Lower lobe of right lung (tissue), 2 donors: ENCODE measurements at regions not wholly inside any gene's neighbourhood (a gene's known extent, or its start where the extent isn't known, plus 50 kb on each side); places are given as distances from the start of the nearest gene placed in this dataset.

Experiments
- ATAC-seq, 2 donors: fragments of 200-7000 bp; cut with Tn5 transposase; one replicate each; pipeline ENCODE4 v1.9.1; 2020 to 2022; ENCODE audit warnings: mild to moderate bottlenecking in 2 of 2, moderate library complexity in 2 of 2
- DNase-seq: peaks from one replicate; pipeline ENCODE4 v3.0.0-alpha.2; 2020
- H3K27ac ChIP-seq: fragments of 200-600 bp; one replicate; pipeline ENCODE4 v1.8.0; 2022
- H3K27me3 ChIP-seq: fragments of 200-600 bp; one replicate; pipeline ENCODE4 v1.8.0; 2022; ENCODE audit warnings: low read depth
- H3K36me3 ChIP-seq: fragments of 200-600 bp; one replicate; pipeline ENCODE4 v1.8.0; 2022; ENCODE audit warnings: mild to moderate bottlenecking
- H3K4me1 ChIP-seq: fragments of 200-600 bp; one replicate; pipeline ENCODE4 v1.8.0; 2022
- H3K4me3 ChIP-seq: fragments of 200-600 bp; one replicate; pipeline ENCODE4 v1.8.0; 2022; ENCODE audit warnings: mild to moderate bottlenecking
- H3K9me3 ChIP-seq: fragments of 200-600 bp; one replicate; pipeline ENCODE4 v1.8.0; 2022
- CTCF ChIP-seq: fragments of 200-600 bp; IDR thresholded peaks from one replicate; pipeline ENCODE4 v1.8.0; 2022; ENCODE audit warnings: antibody characterized with exemption, mild to moderate bottlenecking
- intact Hi-C: fragments of 100-400 bp; cut with DNase I; formaldehyde crosslinking; loops from one replicate; pipeline ENCODE4 v1.11.0; 2022
- donor health status: DM: no; HTN: yes; CAD: no; lungs with severe emphysema.

DNA sequence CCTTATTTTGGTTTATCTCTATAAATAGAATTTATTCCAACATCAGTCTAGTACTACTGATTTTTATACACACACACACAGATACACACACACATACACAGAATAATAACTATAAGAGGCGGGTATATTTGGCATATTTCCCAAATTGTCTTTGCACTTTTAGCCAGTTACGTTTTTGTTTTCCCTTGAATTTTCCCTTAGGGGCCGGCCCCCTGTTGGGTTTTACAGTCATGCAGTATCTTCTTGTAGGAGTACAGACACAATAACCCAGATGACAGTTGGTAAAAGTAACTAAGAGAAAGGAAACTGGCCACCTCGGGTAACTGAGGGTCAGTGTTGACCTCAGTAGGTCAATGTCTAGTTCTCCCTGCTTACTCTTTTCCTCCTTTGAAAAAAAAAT lies 50.9 kb downstream of the DISP1 start:
- ATAC-seq (no peak), DNase-seq (no peak)
- Histone ChIP-seq H3K9me3 (no peaks in the 10 kb centered on the region), H3K36me3 (no peaks in the 10 kb centered on the region), H3K27me3 (no peaks in the 10 kb centered on the region), H3K27ac (no peak overlapping the region), H3K4me1 (no peaks in the 10 kb centered on the region), H3K4me3 (no peak overlapping the region)
- intact Hi-C loops = no loop called here
- TF ChIP-seq CTCF = no peak

GRCh38 chr1:222867316-222867715 lies 52.5 kb downstream of the DISP1 start:
- H3K4me1 ChIP-seq = no peaks in the 10 kb centered on the region
- intact Hi-C loops = no loop called here
- DNase-seq (no peak), ATAC-seq (no peak)
- TF ChIP-seq CTCF = no peak
- no peaks in the 10 kb centered on the region for H3K9me3 ChIP-seq
- no peaks in the 10 kb centered on the region for H3K36me3 ChIP-seq
- no peak overlapping the region for H3K4me3 ChIP-seq
- no peak overlapping the region for H3K27ac ChIP-seq
- no peaks in the 10 kb centered on the region for H3K27me3 ChIP-seq

DNA sequence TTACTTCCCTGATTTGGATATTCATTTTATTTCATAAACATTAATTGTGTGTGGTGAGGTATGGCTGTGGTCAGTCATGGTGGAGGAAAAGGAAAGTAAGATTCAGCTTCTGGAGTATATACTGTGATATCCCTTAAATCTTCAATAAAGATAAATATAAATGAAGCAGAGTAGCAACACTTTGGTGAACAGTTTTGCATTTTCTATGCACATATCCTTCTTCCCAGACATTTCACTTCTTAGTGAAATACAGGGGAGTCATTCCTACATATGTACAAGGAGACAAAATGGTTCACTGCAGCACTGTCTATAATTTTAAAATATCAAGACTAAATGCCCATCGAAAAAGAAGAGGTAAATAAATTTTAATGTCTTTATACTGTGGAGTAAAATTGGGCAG lies 61.3 kb downstream of the DISP1 start:
- H3K9me3 ChIP-seq = no peaks in the 10 kb centered on the region
- DNase-seq (no peak), ATAC-seq (no peak)
- H3K4me1 ChIP-seq = no peaks in the 10 kb centered on the region
- H3K36me3 ChIP-seq = no peaks in the 10 kb centered on the region
- no peak overlapping the region for H3K27ac ChIP-seq
- H3K4me3 ChIP-seq = no peak overlapping the region
- TF ChIP-seq CTCF = no peak
- intact Hi-C loops = no loop called here
- no peaks in the 10 kb centered on the region for H3K27me3 ChIP-seq

DNA sequence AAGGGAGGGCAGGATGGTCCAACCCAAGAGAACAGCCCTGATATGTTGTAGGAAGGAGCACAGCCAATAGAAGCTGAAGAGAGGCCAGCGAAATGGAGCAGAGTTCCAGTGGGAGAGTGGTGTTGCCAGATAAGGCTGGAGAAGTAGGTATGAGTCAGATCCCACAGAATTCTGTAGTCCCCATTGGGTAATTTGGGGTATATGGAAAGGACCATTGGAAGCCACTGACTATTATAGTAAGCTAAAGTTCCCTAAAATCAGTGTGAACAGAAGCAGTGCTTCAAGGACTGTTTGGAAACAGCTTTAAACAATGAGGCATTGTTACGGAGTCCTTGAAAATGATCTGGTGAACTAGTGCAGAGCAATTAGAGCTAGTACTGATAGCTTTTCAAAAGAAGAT lies 63.0 kb downstream of the DISP1 start:
- no peaks in the 10 kb centered on the region for H3K27me3 ChIP-seq
- no peak overlapping the region for H3K27ac ChIP-seq
- no peak for TF ChIP-seq CTCF
- no peaks in the 10 kb centered on the region for H3K36me3 ChIP-seq
- no peak overlapping the region for H3K4me3 ChIP-seq
- H3K9me3 ChIP-seq = no peaks in the 10 kb centered on the region
- intact Hi-C loops = no loop called here
- no peak for DNase-seq
- no peaks in the 10 kb centered on the region for H3K4me1 ChIP-seq
- ATAC-seq = no peak

GRCh38 chr1:222880587-222880986 lies 65.7 kb downstream of the DISP1 start:
- intact Hi-C loops = no loop called here

More at GRCh38 chr1:222880587-222880986, 65.7 kb downstream of the DISP1 start:
- Histone ChIP-seq H3K4me1 (no peaks in the 10 kb centered on the region), H3K4me3 (no peak overlapping the region), H3K36me3 (no peaks in the 10 kb centered on the region), H3K27ac (no peak overlapping the region), H3K9me3 (no peaks in the 10 kb centered on the region), H3K27me3 (no peaks in the 10 kb centered on the region)
- ATAC-seq (no peak), DNase-seq (no peak)
- TF ChIP-seq CTCF = no peak
